ENCODE measurements at regions not wholly inside any gene's neighbourhood (a gene's known extent, or its start where the extent isn't known, plus 50 kb on each side); places are given as distances from the start of the nearest gene placed in this dataset.

DNA sequence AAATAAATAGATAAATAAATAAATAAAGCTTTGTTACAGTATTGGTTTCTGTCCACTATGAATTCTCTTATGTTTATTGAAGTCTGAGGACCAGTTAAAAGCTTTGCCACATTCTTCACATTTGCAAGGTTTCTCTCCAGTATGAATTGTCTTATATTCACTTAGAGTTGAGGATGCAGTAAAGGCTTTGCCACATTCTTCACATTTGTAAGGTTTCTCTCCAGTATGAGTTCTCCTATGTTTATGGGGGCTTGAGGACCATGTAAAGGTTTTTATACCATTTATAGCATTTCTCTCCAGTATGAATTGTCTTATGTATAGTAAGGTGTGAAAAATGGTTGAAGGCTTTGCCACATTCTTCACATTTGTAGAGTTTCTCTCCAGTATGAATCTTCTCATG lies 168.3 kb downstream of the ZNF737 start (continued):
- peak; percentile 15; the same call in 1 of the 2 replicates for TF ChIP-seq ZNF555 (tag by site-specific recombination; conservative IDR thresholded peaks at IDR 0.05)
- TF ChIP-seq, protein P1, sequence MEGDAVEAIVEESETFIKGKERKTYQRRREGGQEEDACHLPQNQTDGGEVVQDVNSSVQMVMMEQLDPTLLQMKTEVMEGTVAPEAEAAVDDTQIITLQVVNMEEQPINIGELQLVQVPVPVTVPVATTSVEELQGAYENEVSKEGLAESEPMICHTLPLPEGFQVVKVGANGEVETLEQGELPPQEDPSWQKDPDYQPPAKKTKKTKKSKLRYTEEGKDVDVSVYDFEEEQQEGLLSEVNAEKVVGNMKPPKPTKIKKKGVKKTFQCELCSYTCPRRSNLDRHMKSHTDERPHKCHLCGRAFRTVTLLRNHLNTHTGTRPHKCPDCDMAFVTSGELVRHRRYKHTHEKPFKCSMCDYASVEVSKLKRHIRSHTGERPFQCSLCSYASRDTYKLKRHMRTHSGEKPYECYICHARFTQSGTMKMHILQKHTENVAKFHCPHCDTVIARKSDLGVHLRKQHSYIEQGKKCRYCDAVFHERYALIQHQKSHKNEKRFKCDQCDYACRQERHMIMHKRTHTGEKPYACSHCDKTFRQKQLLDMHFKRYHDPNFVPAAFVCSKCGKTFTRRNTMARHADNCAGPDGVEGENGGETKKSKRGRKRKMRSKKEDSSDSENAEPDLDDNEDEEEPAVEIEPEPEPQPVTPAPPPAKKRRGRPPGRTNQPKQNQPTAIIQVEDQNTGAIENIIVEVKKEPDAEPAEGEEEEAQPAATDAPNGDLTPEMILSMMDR (tag by site-specific recombination; IDR thresholded peaks at IDR 0.05): no peak
- TF ChIP-seq, protein P2, sequence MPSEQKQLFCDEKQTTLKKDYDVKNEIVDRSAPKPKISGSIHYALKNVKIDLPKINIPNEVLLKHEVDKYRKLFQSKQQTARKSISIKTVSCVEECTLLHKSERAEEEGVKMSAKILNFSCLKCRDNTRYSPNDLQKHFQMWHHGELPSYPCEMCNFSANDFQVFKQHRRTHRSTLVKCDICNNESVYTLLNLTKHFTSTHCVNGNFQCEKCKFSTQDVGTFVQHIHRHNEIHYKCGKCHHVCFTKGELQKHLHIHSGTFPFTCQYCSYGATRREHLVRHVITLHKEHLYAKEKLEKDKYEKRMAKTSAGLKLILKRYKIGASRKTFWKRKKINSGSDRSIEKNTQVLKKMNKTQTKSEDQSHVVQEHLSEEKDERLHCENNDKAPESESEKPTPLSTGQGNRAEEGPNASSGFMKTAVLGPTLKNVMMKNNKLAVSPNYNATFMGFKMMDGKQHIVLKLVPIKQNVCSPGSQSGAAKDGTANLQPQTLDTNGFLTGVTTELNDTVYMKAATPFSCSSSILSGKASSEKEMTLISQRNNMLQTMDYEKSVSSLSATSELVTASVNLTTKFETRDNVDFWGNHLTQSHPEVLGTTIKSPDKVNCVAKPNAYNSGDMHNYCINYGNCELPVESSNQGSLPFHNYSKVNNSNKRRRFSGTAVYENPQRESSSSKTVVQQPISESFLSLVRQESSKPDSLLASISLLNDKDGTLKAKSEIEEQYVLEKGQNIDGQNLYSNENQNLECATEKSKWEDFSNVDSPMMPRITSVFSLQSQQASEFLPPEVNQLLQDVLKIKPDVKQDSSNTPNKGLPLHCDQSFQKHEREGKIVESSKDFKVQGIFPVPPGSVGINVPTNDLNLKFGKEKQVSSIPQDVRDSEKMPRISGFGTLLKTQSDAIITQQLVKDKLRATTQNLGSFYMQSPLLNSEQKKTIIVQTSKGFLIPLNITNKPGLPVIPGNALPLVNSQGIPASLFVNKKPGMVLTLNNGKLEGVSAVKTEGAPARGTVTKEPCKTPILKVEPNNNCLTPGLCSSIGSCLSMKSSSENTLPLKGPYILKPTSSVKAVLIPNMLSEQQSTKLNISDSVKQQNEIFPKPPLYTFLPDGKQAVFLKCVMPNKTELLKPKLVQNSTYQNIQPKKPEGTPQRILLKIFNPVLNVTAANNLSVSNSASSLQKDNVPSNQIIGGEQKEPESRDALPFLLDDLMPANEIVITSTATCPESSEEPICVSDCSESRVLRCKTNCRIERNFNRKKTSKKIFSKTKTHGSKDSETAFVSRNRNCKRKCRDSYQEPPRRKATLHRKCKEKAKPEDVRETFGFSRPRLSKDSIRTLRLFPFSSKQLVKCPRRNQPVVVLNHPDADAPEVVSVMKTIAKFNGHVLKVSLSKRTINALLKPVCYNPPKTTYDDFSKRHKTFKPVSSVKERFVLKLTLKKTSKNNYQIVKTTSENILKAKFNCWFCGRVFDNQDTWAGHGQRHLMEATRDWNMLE (tag by site-specific recombination; conservative IDR thresholded peaks at IDR 0.05; ENCODE audit: low read depth): 0 out of 2 replicates have a peak, but pooled peaks have one; percentile 52
- TF ChIP-seq ZFP3 (tag by site-specific recombination; IDR thresholded peaks at IDR 0.05; ENCODE audit: low read depth): no peak
- no peak for TF ChIP-seq KLF10 (tag by site-specific recombination; IDR thresholded peaks at IDR 0.05)

DNA sequence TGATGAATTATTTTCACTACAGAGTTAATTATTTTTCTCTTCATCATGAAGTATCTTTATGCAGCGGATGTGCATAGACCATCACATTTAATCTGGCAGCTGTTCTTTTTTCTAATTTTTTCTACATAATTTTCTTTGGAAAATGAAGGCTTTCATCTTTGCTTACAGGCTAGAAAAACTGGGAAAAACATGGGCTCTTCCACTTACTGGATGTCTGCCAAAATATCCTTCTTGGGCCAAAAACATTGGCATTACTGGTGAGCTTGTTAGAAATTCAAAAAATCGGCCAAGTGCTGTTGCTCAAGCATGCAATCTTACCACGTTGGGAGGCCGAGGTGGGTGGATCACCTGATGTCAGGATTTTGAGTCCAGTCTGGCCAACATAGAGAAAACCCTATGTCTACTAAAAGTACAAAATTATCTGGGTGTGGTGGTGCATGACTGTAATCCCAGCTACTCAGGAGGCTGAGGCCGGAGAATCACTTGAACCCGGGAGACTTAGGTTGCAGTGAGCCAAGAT lies 176.8 kb downstream of the ZNF737 start:
- H3K4me3 ChIP-seq (ENCODE audit: low read depth, low read length): no peak overlapping the region
- no peaks in the 10 kb centered on the region for H3K9me3 ChIP-seq (ENCODE audit: control insufficient read depth, insufficient read depth, low read depth, low read length)
- no peaks in the 10 kb centered on the region for H3K4me1 ChIP-seq (ENCODE audit: control insufficient read depth, insufficient read depth, low read length)
- ChIA-PET POLR2A (no interaction called here), CTCF (no interaction called here)
- no peaks in the 10 kb centered on the region for H3K36me3 ChIP-seq (ENCODE audit: control insufficient read depth in 2 of 2, insufficient read depth in 1 of 2, low read length in 2 of 2)
- TF ChIP-seq, protein P3, sequence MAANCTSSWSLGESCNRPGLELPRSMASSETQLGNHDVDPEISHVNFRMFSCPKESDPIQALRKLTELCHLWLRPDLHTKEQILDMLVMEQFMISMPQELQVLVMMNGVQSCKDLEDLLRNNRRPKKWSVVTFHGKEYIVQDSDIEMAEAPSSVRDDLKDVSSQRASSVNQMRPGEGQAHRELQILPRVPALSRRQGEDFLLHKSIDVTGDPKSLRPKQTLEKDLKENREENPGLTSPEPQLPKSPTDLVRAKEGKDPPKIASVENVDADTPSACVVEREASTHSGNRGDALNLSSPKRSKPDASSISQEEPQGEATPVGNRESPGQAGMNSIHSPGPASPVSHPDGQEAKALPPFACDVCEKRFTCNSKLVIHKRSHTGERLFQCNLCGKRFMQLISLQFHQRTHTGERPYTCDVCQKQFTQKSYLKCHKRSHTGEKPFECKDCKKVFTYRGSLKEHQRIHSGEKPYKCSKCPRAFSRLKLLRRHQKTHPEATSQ (tag by site-specific recombination; IDR thresholded peaks at IDR 0.05): no peak
- TF ChIP-seq, protein P4, sequence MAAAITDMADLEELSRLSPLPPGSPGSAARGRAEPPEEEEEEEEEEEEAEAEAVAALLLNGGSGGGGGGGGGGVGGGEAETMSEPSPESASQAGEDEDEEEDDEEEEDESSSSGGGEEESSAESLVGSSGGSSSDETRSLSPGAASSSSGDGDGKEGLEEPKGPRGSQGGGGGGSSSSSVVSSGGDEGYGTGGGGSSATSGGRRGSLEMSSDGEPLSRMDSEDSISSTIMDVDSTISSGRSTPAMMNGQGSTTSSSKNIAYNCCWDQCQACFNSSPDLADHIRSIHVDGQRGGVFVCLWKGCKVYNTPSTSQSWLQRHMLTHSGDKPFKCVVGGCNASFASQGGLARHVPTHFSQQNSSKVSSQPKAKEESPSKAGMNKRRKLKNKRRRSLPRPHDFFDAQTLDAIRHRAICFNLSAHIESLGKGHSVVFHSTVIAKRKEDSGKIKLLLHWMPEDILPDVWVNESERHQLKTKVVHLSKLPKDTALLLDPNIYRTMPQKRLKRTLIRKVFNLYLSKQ (tag by site-specific recombination; IDR thresholded peaks at IDR 0.05; ENCODE audit: borderline replicate concordance): no peak
- H3K27ac ChIP-seq (ENCODE audit: extremely low read depth, low read depth, low read length): no peak overlapping the region

DNA sequence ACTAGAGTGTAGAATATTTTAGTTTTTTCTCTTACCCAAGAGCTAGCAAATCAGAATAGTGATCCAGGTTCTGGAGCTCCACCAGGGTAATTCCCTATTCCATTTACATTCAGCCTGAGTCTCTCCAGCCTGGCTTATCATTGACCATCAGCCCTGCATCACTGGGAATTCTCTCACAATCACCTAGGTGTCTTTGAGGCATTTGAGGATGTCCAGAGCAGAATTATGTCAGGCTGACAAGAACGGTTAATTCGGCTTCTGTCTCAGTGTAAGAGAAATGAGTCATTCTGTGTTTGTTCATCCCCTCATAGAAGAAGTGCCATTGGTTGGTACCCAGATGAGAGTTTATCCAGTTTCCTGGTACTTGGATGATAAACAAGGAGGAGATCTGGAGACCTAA lies 180.5 kb downstream of the ZNF737 start:
- H3K4me1 ChIP-seq (ENCODE audit: control insufficient read depth, insufficient read depth, low read length): no peaks in the 10 kb centered on the region
- no peaks in the 10 kb centered on the region for H3K36me3 ChIP-seq (ENCODE audit: control insufficient read depth in 2 of 2, insufficient read depth in 1 of 2, low read length in 2 of 2)
- H3K27ac ChIP-seq (ENCODE audit: extremely low read depth, low read depth, low read length): no peak overlapping the region
- H3K9me3 ChIP-seq (ENCODE audit: control insufficient read depth, insufficient read depth, low read depth, low read length): no peaks in the 10 kb centered on the region
- ChIA-PET POLR2A (no interaction called here), CTCF (no interaction called here)
- TF ChIP-seq ZNF558 (tag by site-specific recombination; IDR thresholded peaks at IDR 0.05): no peak
- TF ChIP-seq ZNF239 (tag by site-specific recombination; IDR thresholded peaks at IDR 0.05): no peak
- H3K4me3 ChIP-seq (ENCODE audit: low read depth, low read length): no peak overlapping the region

DNA sequence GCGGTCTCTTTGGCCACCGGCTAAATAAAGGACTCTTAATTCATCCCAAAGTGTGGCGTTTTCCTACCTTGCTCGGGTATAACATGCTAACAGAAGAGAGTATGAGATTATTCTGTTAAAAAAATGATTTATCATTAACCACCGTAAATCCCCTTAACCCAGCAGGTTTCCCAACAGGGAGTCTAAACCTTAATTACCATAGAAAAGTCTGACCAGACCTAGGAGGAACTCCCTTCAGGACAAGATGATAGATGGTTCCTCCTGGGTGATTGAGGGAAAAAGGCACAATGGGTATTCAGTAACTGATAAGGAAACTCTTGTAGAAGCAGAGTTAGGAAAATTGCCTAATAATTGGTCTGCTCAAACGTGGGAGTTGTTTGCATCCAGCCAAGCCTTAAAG lies 193.7 kb downstream of the ZNF737 start:
- ChIA-PET POLR2A (no interaction called here), CTCF (no interaction called here)
- no peaks in the 10 kb centered on the region for H3K36me3 ChIP-seq (ENCODE audit: control insufficient read depth in 2 of 2, insufficient read depth in 1 of 2, low read length in 2 of 2)
- H3K4me3 ChIP-seq (ENCODE audit: low read depth, low read length): no peak overlapping the region
- no peaks in the 10 kb centered on the region for H3K4me1 ChIP-seq (ENCODE audit: control insufficient read depth, insufficient read depth, low read length)
- H3K9me3 ChIP-seq (ENCODE audit: control insufficient read depth, insufficient read depth, low read depth, low read length): no peaks in the 10 kb centered on the region
- H3K27ac ChIP-seq (ENCODE audit: extremely low read depth, low read depth, low read length): no peak overlapping the region
- TF ChIP-seq, protein P4 (tag by site-specific recombination; IDR thresholded peaks at IDR 0.05; ENCODE audit: borderline replicate concordance): no peak
- TF ChIP-seq, protein P1 (tag by site-specific recombination; IDR thresholded peaks at IDR 0.05): no peak
- no peak for TF ChIP-seq ZNF501 (tag by site-specific recombination; IDR thresholded peaks at IDR 0.05)
- no peak for TF ChIP-seq ZNF239 (tag by site-specific recombination; IDR thresholded peaks at IDR 0.05)
- no peak for TF ChIP-seq ZNF530 (tag by site-specific recombination; IDR thresholded peaks at IDR 0.05; ENCODE audit: low read depth)
- TF ChIP-seq, protein P5, sequence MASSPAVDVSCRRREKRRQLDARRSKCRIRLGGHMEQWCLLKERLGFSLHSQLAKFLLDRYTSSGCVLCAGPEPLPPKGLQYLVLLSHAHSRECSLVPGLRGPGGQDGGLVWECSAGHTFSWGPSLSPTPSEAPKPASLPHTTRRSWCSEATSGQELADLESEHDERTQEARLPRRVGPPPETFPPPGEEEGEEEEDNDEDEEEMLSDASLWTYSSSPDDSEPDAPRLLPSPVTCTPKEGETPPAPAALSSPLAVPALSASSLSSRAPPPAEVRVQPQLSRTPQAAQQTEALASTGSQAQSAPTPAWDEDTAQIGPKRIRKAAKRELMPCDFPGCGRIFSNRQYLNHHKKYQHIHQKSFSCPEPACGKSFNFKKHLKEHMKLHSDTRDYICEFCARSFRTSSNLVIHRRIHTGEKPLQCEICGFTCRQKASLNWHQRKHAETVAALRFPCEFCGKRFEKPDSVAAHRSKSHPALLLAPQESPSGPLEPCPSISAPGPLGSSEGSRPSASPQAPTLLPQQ (tag by site-specific recombination; IDR thresholded peaks at IDR 0.05): no peak

Data from HEK293 (cell line).